KMS-11 (cell line): ENCODE measurements at regions not wholly inside any gene's neighbourhood (a gene's known extent, or its start where the extent isn't known, plus 50 kb on each side); places are given as distances from the start of the nearest gene placed in this dataset.

Experiments used
- H2AFZ ChIP-seq: fragments of 200-600 bp; sonication (generic); 2 replicates; pipeline ENCODE4 v1.6.1; 2016; ENCODE audit warnings: antibody characterized with exemption, mixed run types, low read depth
- H3K27ac ChIP-seq: fragments of 200-600 bp; sonication (generic); 2 replicates; pipeline ENCODE4 v1.6.1; 2016; ENCODE audit warnings: mild to moderate bottlenecking, mixed run types
- H3K27me3 ChIP-seq: fragments of 200-600 bp; sonication (generic); 2 replicates; pipeline ENCODE4 v1.6.1; 2017; ENCODE audit warnings: mild to moderate bottlenecking, low read depth, mixed run types, moderate library complexity; ENCODE audit not compliant: insufficient read depth
- H3K36me3 ChIP-seq: fragments of 200-600 bp; sonication (generic); 2 replicates; pipeline ENCODE4 v1.6.1; 2017; ENCODE audit warnings: mild to moderate bottlenecking, mixed run types; ENCODE audit not compliant: insufficient read depth
- H3K4me1 ChIP-seq: fragments of 200-600 bp; sonication (generic); 2 replicates; pipeline ENCODE4 v1.6.1; 2016; ENCODE audit warnings: mild to moderate bottlenecking, low read depth, mixed run types; ENCODE audit not compliant: poor library complexity, severe bottlenecking
- H3K4me2 ChIP-seq: fragments of 200-600 bp; sonication (generic); 2 replicates; pipeline ENCODE4 v1.7.0; 2016; ENCODE audit warnings: mild to moderate bottlenecking, mixed run types
- H3K4me3 ChIP-seq: fragments of 200-600 bp; sonication (generic); IDR thresholded peaks from 2 replicates; pipeline ENCODE4 v1.6.1; 2017; ENCODE audit warnings: low read depth, low read length, mixed read lengths; ENCODE audit not compliant: insufficient read depth
- H3K79me2 ChIP-seq: fragments of 200-600 bp; sonication (generic); 2 replicates; pipeline ENCODE4 v1.6.1; 2016; ENCODE audit warnings: low read depth, mixed run types; ENCODE audit not compliant: insufficient read depth
- H3K9ac ChIP-seq: fragments of 200-600 bp; sonication (generic); 2 replicates; pipeline ENCODE4 v1.6.1; 2016; ENCODE audit warnings: mild to moderate bottlenecking, mixed run types
- H4K20me1 ChIP-seq: fragments of 200-600 bp; sonication (generic); 2 replicates; pipeline ENCODE4 v1.6.1; 2016; ENCODE audit warnings: mild to moderate bottlenecking, mixed run types; ENCODE audit not compliant: insufficient read depth
- TF ChIP-seq, protein P1 (sequence below): fragments of 200-600 bp; sonication (generic); conservative IDR thresholded peaks from 2 replicates; pipeline ENCODE4 v1.6.1; 2017; ENCODE audit warnings: low read depth, mild to moderate bottlenecking, antibody characterized with exemption, low read length, moderate library complexity, mixed read lengths

DNA sequence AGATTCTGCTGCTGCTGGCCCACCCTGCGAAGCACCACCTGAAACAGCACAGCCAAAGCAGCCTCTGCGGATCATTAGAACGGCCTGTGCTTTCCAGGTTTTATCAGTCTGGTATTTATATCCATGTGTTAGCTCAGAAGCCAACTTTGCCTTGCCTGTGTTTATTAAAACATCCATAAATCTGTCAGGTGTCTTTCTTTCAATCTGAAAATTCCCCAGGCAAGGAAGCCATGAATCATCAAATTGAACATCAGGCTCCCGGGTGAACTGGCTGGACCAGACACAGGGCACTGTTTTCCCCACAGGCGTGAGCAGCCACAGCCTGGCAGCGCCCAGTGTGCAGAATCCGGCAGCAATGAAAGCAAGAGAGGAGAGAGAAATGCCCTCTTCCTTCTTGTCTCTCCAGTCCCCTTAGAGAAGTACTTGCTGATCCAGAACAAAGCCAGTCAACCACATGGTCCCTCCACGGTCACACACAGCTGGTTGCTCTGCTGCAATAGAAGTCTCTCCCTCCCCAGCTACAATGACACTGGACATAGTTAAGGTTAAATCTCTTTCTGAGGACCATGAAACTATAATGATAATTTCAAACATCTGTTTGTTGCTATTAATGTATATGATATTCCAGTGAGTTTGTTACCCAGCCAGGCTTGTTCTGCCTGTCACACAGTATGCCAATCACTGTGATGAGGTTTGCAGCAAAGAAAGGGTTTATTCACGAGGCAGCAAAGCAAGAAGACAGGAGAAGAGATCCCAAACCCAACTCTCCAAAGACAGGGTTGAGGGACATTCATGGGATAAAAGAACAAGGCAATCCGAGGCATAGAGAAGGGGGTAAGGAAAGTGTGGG is 212.1 kb upstream of the FMN2 start:
- no peak overlapping the region for H3K9ac ChIP-seq
- no peaks in the 10 kb centered on the region for H3K36me3 ChIP-seq
- no peak overlapping the region for H3K27ac ChIP-seq
- H3K4me2 ChIP-seq, result no peak overlapping the region
- no peaks in the 10 kb centered on the region for H3K4me1 ChIP-seq
- H3K4me3 ChIP-seq, result no peak overlapping the region
- no peaks in the 10 kb centered on the region for H4K20me1 ChIP-seq
- H2AFZ ChIP-seq, result no peak overlapping the region
- H3K79me2 ChIP-seq, result no peaks in the 10 kb centered on the region
- TF ChIP-seq, protein P1, sequence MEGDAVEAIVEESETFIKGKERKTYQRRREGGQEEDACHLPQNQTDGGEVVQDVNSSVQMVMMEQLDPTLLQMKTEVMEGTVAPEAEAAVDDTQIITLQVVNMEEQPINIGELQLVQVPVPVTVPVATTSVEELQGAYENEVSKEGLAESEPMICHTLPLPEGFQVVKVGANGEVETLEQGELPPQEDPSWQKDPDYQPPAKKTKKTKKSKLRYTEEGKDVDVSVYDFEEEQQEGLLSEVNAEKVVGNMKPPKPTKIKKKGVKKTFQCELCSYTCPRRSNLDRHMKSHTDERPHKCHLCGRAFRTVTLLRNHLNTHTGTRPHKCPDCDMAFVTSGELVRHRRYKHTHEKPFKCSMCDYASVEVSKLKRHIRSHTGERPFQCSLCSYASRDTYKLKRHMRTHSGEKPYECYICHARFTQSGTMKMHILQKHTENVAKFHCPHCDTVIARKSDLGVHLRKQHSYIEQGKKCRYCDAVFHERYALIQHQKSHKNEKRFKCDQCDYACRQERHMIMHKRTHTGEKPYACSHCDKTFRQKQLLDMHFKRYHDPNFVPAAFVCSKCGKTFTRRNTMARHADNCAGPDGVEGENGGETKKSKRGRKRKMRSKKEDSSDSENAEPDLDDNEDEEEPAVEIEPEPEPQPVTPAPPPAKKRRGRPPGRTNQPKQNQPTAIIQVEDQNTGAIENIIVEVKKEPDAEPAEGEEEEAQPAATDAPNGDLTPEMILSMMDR, result no peak
- no peaks in the 10 kb centered on the region for H3K27me3 ChIP-seq

GRCh38 chr1:239882967-239883366 is 208.7 kb upstream of the FMN2 start:
- no peak overlapping the region for H3K4me2 ChIP-seq
- H3K27ac ChIP-seq, result no peak overlapping the region
- no peaks in the 10 kb centered on the region for H4K20me1 ChIP-seq
- H3K4me1 ChIP-seq, result no peaks in the 10 kb centered on the region
- no peaks in the 10 kb centered on the region for H3K27me3 ChIP-seq
- H3K9ac ChIP-seq, result no peak overlapping the region
- no peaks in the 10 kb centered on the region for H3K79me2 ChIP-seq
- TF ChIP-seq, protein P1, result no peak
- H3K36me3 ChIP-seq, result no peaks in the 10 kb centered on the region
- H3K4me3 ChIP-seq, result no peak overlapping the region
- H2AFZ ChIP-seq, result no peak overlapping the region

- no peak overlapping the region for H3K4me3 ChIP-seq
- H2AFZ ChIP-seq, result no peak overlapping the region
- no peak overlapping the region for H3K27ac ChIP-seq
- no peaks in the 10 kb centered on the region for H4K20me1 ChIP-seq
- no peaks in the 10 kb centered on the region for H3K4me1 ChIP-seq
- no peak overlapping the region for H3K9ac ChIP-seq
- no peaks in the 10 kb centered on the region for H3K79me2 ChIP-seq
- H3K4me2 ChIP-seq, result no peak overlapping the region
- TF ChIP-seq, protein P1, result no peak
- no peaks in the 10 kb centered on the region for H3K36me3 ChIP-seq
- H3K27me3 ChIP-seq, result no peaks in the 10 kb centered on the region
These were observed 206.9 kb upstream of the FMN2 start for GRCh38 chr1:239884796-239885195.

DNA sequence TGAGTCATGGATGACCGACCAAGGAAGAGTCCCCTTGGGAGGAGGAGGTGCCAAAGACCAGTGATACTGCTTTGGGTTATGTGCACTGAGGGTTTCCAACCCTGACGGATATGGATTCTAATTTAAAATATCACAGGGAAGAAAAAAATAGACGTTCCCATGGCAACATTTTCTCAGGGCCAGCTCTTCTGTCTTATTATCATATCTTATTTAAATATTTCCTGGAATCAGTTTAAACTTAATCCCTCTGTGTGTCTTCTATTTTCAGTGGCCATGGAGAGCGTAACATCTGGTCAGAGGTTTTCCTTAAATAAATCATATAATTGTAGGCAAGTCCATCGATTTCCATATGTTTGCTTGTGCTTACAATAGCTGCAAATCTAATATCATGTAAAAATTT is 205.4 kb upstream of the FMN2 start:
- Histone ChIP-seq H3K9ac (no peak overlapping the region), H3K79me2 (no peaks in the 10 kb centered on the region), H3K27me3 (no peaks in the 10 kb centered on the region), H3K4me1 (no peaks in the 10 kb centered on the region), H3K4me3 (no peak overlapping the region), H3K36me3 (no peaks in the 10 kb centered on the region), H4K20me1 (no peaks in the 10 kb centered on the region), H2AFZ (no peak overlapping the region), H3K4me2 (no peak overlapping the region), H3K27ac (no peak overlapping the region)
- TF ChIP-seq, protein P1, result no peak
